KMS-11 (cell line): ENCODE measurements at regions not wholly inside any gene's neighbourhood (a gene's known extent, or its start where the extent isn't known, plus 50 kb on each side); places are given as distances from the start of the nearest gene placed in this dataset.

Experiments used
- H2AFZ ChIP-seq: fragments of 200-600 bp; sonication (generic); 2 replicates; pipeline ENCODE4 v1.6.1; 2016; ENCODE audit warnings: antibody characterized with exemption, mixed run types, low read depth
- H3K27ac ChIP-seq: fragments of 200-600 bp; sonication (generic); 2 replicates; pipeline ENCODE4 v1.6.1; 2016; ENCODE audit warnings: mild to moderate bottlenecking, mixed run types
- H3K27me3 ChIP-seq: fragments of 200-600 bp; sonication (generic); 2 replicates; pipeline ENCODE4 v1.6.1; 2017; ENCODE audit warnings: mild to moderate bottlenecking, low read depth, mixed run types, moderate library complexity; ENCODE audit not compliant: insufficient read depth
- H3K36me3 ChIP-seq: fragments of 200-600 bp; sonication (generic); 2 replicates; pipeline ENCODE4 v1.6.1; 2017; ENCODE audit warnings: mild to moderate bottlenecking, mixed run types; ENCODE audit not compliant: insufficient read depth
- H3K4me1 ChIP-seq: fragments of 200-600 bp; sonication (generic); 2 replicates; pipeline ENCODE4 v1.6.1; 2016; ENCODE audit warnings: mild to moderate bottlenecking, low read depth, mixed run types; ENCODE audit not compliant: poor library complexity, severe bottlenecking
- H3K4me2 ChIP-seq: fragments of 200-600 bp; sonication (generic); 2 replicates; pipeline ENCODE4 v1.7.0; 2016; ENCODE audit warnings: mild to moderate bottlenecking, mixed run types
- H3K4me3 ChIP-seq: fragments of 200-600 bp; sonication (generic); IDR thresholded peaks from 2 replicates; pipeline ENCODE4 v1.6.1; 2017; ENCODE audit warnings: low read depth, low read length, mixed read lengths; ENCODE audit not compliant: insufficient read depth
- H3K79me2 ChIP-seq: fragments of 200-600 bp; sonication (generic); 2 replicates; pipeline ENCODE4 v1.6.1; 2016; ENCODE audit warnings: low read depth, mixed run types; ENCODE audit not compliant: insufficient read depth
- H3K9ac ChIP-seq: fragments of 200-600 bp; sonication (generic); 2 replicates; pipeline ENCODE4 v1.6.1; 2016; ENCODE audit warnings: mild to moderate bottlenecking, mixed run types
- H4K20me1 ChIP-seq: fragments of 200-600 bp; sonication (generic); 2 replicates; pipeline ENCODE4 v1.6.1; 2016; ENCODE audit warnings: mild to moderate bottlenecking, mixed run types; ENCODE audit not compliant: insufficient read depth
- TF ChIP-seq, protein P1 (sequence below): fragments of 200-600 bp; sonication (generic); conservative IDR thresholded peaks from 2 replicates; pipeline ENCODE4 v1.6.1; 2017; ENCODE audit warnings: low read depth, mild to moderate bottlenecking, antibody characterized with exemption, low read length, moderate library complexity, mixed read lengths

DNA sequence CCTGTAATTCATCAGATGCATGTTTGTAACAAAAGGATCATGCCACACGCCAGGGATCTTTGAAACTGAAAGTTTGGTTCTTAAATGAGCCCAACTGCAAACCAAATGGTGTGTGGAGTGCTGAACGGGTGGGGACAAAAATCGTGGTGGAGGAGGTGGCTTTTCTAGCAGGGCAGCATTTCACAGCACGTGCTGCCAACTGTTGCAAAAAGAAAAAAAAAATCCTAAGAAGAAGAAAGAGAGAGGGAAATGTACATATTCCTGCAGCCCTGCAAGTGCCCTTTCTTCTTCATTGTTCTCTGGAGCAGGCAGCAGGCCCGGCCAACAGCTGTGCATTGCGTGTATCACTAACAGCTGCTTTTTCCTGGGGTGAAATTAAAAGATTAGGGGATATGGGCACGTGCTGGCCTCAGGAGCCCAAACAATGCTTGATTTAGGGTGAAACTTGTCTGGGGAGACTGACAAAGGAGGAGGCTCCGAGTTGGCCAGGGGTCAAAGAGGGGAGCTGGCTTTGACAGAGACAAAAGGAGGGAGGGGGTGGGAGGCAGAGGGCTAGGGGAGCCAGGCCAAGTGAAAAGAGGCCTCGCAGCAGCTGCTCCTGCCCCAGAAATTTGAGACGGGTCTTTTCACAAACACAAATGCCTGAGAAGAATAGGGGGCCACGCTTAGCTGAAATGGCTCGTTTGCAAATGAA, 73.0 kb downstream of the GADD45G start:
- H3K4me3 ChIP-seq = no peak overlapping the region
- peak overlapping the region; percentile 97 for H3K4me2 ChIP-seq
- no peaks in the 10 kb centered on the region for H3K27me3 ChIP-seq
- H3K36me3 ChIP-seq = no peaks in the 10 kb centered on the region
- TF ChIP-seq, protein P1, sequence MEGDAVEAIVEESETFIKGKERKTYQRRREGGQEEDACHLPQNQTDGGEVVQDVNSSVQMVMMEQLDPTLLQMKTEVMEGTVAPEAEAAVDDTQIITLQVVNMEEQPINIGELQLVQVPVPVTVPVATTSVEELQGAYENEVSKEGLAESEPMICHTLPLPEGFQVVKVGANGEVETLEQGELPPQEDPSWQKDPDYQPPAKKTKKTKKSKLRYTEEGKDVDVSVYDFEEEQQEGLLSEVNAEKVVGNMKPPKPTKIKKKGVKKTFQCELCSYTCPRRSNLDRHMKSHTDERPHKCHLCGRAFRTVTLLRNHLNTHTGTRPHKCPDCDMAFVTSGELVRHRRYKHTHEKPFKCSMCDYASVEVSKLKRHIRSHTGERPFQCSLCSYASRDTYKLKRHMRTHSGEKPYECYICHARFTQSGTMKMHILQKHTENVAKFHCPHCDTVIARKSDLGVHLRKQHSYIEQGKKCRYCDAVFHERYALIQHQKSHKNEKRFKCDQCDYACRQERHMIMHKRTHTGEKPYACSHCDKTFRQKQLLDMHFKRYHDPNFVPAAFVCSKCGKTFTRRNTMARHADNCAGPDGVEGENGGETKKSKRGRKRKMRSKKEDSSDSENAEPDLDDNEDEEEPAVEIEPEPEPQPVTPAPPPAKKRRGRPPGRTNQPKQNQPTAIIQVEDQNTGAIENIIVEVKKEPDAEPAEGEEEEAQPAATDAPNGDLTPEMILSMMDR = no peak
- H4K20me1 ChIP-seq = no peaks in the 10 kb centered on the region
- H3K27ac ChIP-seq = peak overlapping the region; percentile 71
- peaks cover 41% of the 10 kb centered on the region for H3K4me1 ChIP-seq
- no peaks in the 10 kb centered on the region for H3K79me2 ChIP-seq
- H2AFZ ChIP-seq = peak overlapping the region; percentile 46
- peak overlapping the region; percentile 61 for H3K9ac ChIP-seq

DNA sequence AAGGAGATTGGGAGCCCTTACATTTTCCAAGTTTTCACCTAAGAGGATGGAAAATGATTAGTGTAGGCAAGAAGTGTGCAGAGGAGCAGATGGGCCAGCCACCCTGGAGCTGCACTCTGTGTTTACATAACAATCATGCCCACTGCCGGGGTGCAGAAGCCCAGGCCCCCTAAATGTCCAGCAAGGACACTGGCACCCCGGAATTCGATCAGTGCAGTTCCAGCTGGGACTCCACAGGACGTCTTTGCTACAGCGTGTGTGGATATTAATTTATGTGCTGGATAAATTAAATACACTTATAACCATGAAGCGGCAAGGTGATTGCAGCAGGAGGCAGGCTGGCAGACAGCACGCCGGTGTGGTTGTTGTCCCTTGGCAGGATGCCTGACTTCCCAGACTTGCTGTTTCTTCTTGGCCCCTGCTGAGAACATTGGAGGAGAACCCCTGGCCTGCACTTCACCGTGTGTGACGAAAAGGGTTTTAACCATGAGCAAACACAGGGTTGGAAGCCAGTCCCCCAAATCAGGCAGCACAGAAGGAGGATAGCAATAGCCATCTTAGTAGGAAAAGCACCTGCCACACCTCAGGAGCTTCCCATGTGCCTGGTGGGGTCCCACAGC, 73.7 kb downstream of the GADD45G start:
- H3K4me3 ChIP-seq = no peak overlapping the region
- peak overlapping the region; percentile 71 for H3K27ac ChIP-seq
- H3K4me1 ChIP-seq = peaks cover 41% of the 10 kb centered on the region

DNA sequence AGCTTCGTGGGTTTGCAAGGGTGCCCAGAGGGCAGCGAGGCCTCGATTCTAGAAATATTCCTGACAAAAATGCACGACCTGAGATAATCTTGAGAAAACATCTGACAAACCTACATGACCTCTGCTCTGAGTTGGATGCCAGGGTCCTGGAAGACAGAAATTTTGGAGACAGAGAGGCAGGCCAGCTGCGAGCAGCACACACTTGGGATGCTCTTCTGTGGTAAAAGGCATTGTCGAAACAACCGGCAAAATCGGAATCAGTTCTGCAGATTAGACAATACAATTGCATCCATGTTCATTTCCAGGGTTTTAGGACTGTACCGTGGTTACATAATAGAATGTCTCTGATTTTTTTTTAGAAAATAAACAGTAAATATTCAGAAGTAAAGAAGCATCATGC, 74.2 kb downstream of the GADD45G start:
- Histone ChIP-seq H2AFZ (no peak overlapping the region), H3K4me1 (peaks cover 41% of the 10 kb centered on the region), H3K27me3 (no peaks in the 10 kb centered on the region), H3K4me3 (no peak overlapping the region), H3K4me2 (no peak overlapping the region), H3K36me3 (no peaks in the 10 kb centered on the region), H3K9ac (no peak overlapping the region), H3K27ac (no peak overlapping the region), H3K79me2 (no peaks in the 10 kb centered on the region), H4K20me1 (no peaks in the 10 kb centered on the region)
- TF ChIP-seq, protein P1 = no peak

More for the DNA sequence above, 73.7 kb downstream of the GADD45G start:
- Histone ChIP-seq H4K20me1 (no peaks in the 10 kb centered on the region), H3K79me2 (no peaks in the 10 kb centered on the region), H3K4me2 (peak overlapping the region; percentile 97), H3K27me3 (no peaks in the 10 kb centered on the region), H3K36me3 (no peaks in the 10 kb centered on the region), H3K9ac (peak overlapping the region; percentile 61), H2AFZ (peak overlapping the region; percentile 46)
- TF ChIP-seq, protein P1 = no peak

DNA sequence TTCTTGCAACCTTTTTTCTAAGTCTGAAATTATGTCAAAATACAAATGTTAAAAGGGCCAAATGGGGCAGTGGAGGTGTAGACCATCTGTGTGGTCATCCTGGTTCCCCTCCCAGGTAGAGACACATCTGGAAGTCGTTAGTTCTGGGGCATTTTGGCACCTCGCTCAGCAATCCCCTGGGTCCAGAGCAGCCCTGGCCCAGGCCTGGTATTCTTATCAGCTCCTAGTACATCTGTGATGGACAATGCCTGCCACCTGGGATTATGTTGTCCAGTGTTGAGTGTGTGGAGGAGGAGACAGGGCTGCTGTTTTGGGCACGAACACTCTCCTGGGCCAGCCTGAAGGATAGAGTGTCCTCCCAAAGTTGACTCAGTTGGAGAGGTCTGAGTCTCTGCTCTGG, 74.8 kb downstream of the GADD45G start:
- Histone ChIP-seq H3K4me1 (peaks cover 41% of the 10 kb centered on the region), H3K27ac (no peak overlapping the region), H3K4me3 (no peak overlapping the region), H3K79me2 (no peaks in the 10 kb centered on the region), H3K9ac (no peak overlapping the region), H3K36me3 (no peaks in the 10 kb centered on the region), H4K20me1 (no peaks in the 10 kb centered on the region), H2AFZ (no peak overlapping the region), H3K27me3 (no peaks in the 10 kb centered on the region), H3K4me2 (no peak overlapping the region)
- TF ChIP-seq, protein P1 = no peak
